GM21717 (cell line): ENCODE measurements at regions not wholly inside any gene's neighbourhood (a gene's known extent, or its start where the extent isn't known, plus 50 kb on each side); places are given as distances from the start of the nearest gene placed in this dataset.
"Not testable (repeated sequence)": the region's sequence is repeated elsewhere in the genome, so short reads cannot be mapped to it uniquely, and the experiment has no call there.

Source experiments
- ATAC-seq: cut with Tn5 transposase; IDR thresholded peaks from one replicate; pipeline ENCODE4 v1.9.1; 2021; ENCODE audit warnings: mild to moderate bottlenecking, moderate library complexity; ENCODE audit not compliant: unreplicated experiment

GRCh38 chr15:20204177-20204866, 337.3 kb downstream of the GOLGA6L6 start:
- not testable (repeated sequence) for ATAC-seq

GRCh38 chr15:20203649-20204150, 337.9 kb downstream of the GOLGA6L6 start:
- not testable (repeated sequence) for ATAC-seq

GRCh38 chr15:20194591-20195198, 346.9 kb downstream of the GOLGA6L6 start:
- ATAC-seq, result not testable (repeated sequence)

GRCh38 chr15:20192982-20193929, 348.3 kb downstream of the GOLGA6L6 start:
- peak; percentile 77 for ATAC-seq

- ATAC-seq, result not testable (repeated sequence)
Observed at GRCh38 chr15:20191508-20192125, 350.0 kb downstream of the GOLGA6L6 start.

- ATAC-seq, result not testable (repeated sequence)
Observed at GRCh38 chr15:20188611-20189010, 353.0 kb downstream of the GOLGA6L6 start.

GRCh38 chr15:20187370-20188355, 353.9 kb downstream of the GOLGA6L6 start:
- not testable (repeated sequence) for ATAC-seq

- not testable (repeated sequence) for ATAC-seq
Observed at GRCh38 chr15:20184879-20185278, 356.7 kb downstream of the GOLGA6L6 start.

- ATAC-seq, result not testable (repeated sequence)
Observed at GRCh38 chr15:20168221-20168620, 373.4 kb downstream of the GOLGA6L6 start.

- not testable (repeated sequence) for ATAC-seq
Observed at GRCh38 chr15:20153528-20153927, 388.1 kb downstream of the GOLGA6L6 start.

GRCh38 chr15:20148679-20149078, 392.9 kb downstream of the GOLGA6L6 start:
- not testable (repeated sequence) for ATAC-seq

GRCh38 chr15:20148008-20148407, 393.6 kb downstream of the GOLGA6L6 start:
- not testable (repeated sequence) for ATAC-seq

- ATAC-seq, result not testable (repeated sequence)
Observed at GRCh38 chr15:20144333-20145036, 397.1 kb downstream of the GOLGA6L6 start.

GRCh38 chr15:20142906-20143305, 398.7 kb downstream of the GOLGA6L6 start:
- ATAC-seq, result not testable (repeated sequence)

GRCh38 chr15:20142410-20142809, 399.2 kb downstream of the GOLGA6L6 start:
- ATAC-seq, result not testable (repeated sequence)

- ATAC-seq, result not testable (repeated sequence)
Observed at GRCh38 chr15:20124668-20125067, 416.9 kb downstream of the GOLGA6L6 start.

- ATAC-seq, result no peak
Observed at GRCh38 chr15:20106026-20106425, 435.6 kb downstream of the GOLGA6L6 start.
